GM10248 (cell line): ENCODE measurements at regions not wholly inside any gene's neighbourhood (a gene's known extent, or its start where the extent isn't known, plus 50 kb on each side); places are given as distances from the start of the nearest gene placed in this dataset.

Source experiments
- CTCF ChIA-PET: fragments of 300-600 bp; sonication (Branson Sonifier 250); formaldehyde crosslinking; extraction: SDS; loops from one replicate; lab custom pipeline; 2021; ENCODE audit warnings: antibody characterized with exemption; lab: Yijun Ruan, JAX
- POLR2A ChIA-PET: fragments of 350-650 bp; sonication (Branson Sonifier 250); formaldehyde crosslinking; extraction: SDS; loops from one replicate; lab custom pipeline; 2020; ENCODE audit warnings: antibody characterized with exemption; lab: Yijun Ruan, JAX
- DNase-seq: peaks from one replicate; pipeline ENCODE4 v3.0.0; 2012; ENCODE audit errors: extremely low spot score
- CTCF ChIP-seq: IDR thresholded peaks from 2 replicates; pipeline ENCODE4 v1.5.1; 2012; ENCODE audit warnings: mild to moderate bottlenecking, low read depth; ENCODE audit errors: extremely low read depth, missing control alignments, control extremely low read depth

GRCh38 chr2:235191978-235192377, 240.2 kb downstream of the SH3BP4 start:
- ChIA-PET POLR2A (no interaction called here), CTCF (interaction anchor here (1.1 kb wide), 1 partner anchor 13 kb away, joined by 3 read pairs; no protein-coding TSS in a partner anchor)
- DNase-seq = no peak
- TF ChIP-seq CTCF = no peak

- DNase-seq = no peak
- CTCF ChIA-PET = interaction anchor here (1.3 kb wide), 1 partner anchor 30 kb away, joined by 3 read pairs; no protein-coding TSS in a partner anchor
- no peak for TF ChIP-seq CTCF
- POLR2A ChIA-PET = no interaction called here
Observed at GRCh38 chr2:235194351-235194750, 242.5 kb downstream of the SH3BP4 start.

GRCh38 chr2:235194836-235195235, 243.0 kb downstream of the SH3BP4 start:
- TF ChIP-seq CTCF = no peak
- CTCF ChIA-PET = interaction anchor here (1.3 kb wide), 1 partner anchor 30 kb away, joined by 3 read pairs; no protein-coding TSS in a partner anchor
- POLR2A ChIA-PET = no interaction called here
- no peak for DNase-seq

- CTCF ChIA-PET = no interaction called here
- TF ChIP-seq CTCF = no peak
- POLR2A ChIA-PET = no interaction called here
- no peak for DNase-seq
Observed at GRCh38 chr2:235195921-235196320, 244.1 kb downstream of the SH3BP4 start.

- ChIA-PET CTCF (no interaction called here), POLR2A (no interaction called here)
- no peak for TF ChIP-seq CTCF
- no peak for DNase-seq
Observed at GRCh38 chr2:235199128-235199527, 247.3 kb downstream of the SH3BP4 start.

GRCh38 chr2:235200216-235200615, 248.4 kb downstream of the SH3BP4 start:
- DNase-seq = no peak
- TF ChIP-seq CTCF = no peak
- ChIA-PET POLR2A (no interaction called here), CTCF (no interaction called here)
